ENCODE measurements at regions not wholly inside any gene's neighbourhood (a gene's known extent, or its start where the extent isn't known, plus 50 kb on each side); places are given as distances from the start of the nearest gene placed in this dataset.

GRCh38 chr4:127103681-127104115, 529.1 kb upstream of the INTU start:
- DNase-seq = no peak
- Histone ChIP-seq H3K27ac (no peak overlapping the region), H3K4me3 (no peak overlapping the region), H3K9me3 (no peaks in the 10 kb centered on the region), H3K36me3 (no peaks in the 10 kb centered on the region), H3K4me1 (ENCODE audit: insufficient read depth) (no peaks in the 10 kb centered on the region), H3K27me3 (no peaks in the 10 kb centered on the region)
- intact Hi-C loops (cut with DNase I) = no loop called here
- TF ChIP-seq POLR2A (IDR thresholded peaks at IDR 0.05) (no peak), EP300 (IDR thresholded peaks at IDR 0.05) (no peak)
- TF ChIP-seq, protein P1, sequence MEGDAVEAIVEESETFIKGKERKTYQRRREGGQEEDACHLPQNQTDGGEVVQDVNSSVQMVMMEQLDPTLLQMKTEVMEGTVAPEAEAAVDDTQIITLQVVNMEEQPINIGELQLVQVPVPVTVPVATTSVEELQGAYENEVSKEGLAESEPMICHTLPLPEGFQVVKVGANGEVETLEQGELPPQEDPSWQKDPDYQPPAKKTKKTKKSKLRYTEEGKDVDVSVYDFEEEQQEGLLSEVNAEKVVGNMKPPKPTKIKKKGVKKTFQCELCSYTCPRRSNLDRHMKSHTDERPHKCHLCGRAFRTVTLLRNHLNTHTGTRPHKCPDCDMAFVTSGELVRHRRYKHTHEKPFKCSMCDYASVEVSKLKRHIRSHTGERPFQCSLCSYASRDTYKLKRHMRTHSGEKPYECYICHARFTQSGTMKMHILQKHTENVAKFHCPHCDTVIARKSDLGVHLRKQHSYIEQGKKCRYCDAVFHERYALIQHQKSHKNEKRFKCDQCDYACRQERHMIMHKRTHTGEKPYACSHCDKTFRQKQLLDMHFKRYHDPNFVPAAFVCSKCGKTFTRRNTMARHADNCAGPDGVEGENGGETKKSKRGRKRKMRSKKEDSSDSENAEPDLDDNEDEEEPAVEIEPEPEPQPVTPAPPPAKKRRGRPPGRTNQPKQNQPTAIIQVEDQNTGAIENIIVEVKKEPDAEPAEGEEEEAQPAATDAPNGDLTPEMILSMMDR (IDR thresholded peaks at IDR 0.05) = no peak
- WGBS, 3 donors = 29 to 47% (median 35%) methylated on average over 3 of the region's 3 CpGs

DNA sequence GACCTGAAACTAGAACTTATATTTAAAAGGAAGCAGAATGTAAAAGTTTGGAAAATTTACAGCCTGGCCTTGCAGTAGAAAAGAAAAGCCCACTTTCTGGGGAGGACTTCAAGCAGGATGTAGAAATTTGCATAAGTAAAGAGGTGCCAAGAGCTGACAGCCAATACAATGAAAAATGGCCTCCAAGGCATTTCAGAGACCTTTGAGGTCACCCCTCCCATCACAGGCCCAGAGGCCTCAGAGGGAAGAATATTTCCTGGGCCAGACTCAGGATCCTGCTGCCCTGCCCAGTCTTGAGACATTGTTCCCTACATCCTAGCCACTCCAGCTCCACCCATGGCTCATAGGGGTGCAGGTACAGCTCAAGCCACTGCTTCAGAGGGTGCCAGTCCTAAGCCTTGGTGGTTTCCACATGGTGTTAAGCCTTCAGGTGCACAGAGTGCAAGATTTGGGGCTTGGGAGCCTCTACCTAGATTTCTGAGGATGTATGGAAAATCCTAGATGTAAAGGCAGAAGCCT, 518.9 kb upstream of the INTU start:
- Histone ChIP-seq H3K4me1 (ENCODE audit: insufficient read depth) (no peaks in the 10 kb centered on the region), H3K27ac (no peak overlapping the region), H3K4me3 (no peak overlapping the region), H3K9me3 (no peaks in the 10 kb centered on the region), H3K27me3 (no peaks in the 10 kb centered on the region), H3K36me3 (no peaks in the 10 kb centered on the region)
- TF ChIP-seq, protein P1 (IDR thresholded peaks at IDR 0.05) = no peak
- TF ChIP-seq EP300 (IDR thresholded peaks at IDR 0.05) = no peak
- DNase-seq = no peak
- intact Hi-C loops (cut with DNase I) = no loop called here

DNA sequence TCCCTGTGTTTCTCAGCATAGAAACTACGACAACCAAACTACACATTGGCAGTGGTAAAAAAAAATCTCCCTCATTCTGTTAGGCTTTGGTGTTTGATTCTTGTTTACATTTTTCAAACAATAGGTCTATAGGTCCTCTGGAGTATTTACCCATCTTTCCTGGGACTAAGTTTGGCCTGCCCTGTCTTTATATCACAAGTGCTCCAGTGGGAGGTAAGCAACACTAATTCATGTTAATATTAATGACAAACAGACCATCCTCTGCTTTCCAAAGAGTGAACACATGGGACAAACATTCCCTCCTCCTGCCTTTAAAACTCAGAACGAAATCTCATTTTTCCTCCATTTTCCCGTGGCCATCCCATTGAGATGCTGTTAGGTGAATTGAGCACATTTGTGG, 514.1 kb upstream of the INTU start:
- intact Hi-C loops (cut with DNase I) = no loop called here
- Histone ChIP-seq H3K4me3 (no peak overlapping the region), H3K36me3 (no peaks in the 10 kb centered on the region), H3K27me3 (no peaks in the 10 kb centered on the region), H3K9me3 (no peaks in the 10 kb centered on the region), H3K4me1 (ENCODE audit: insufficient read depth) (no peaks in the 10 kb centered on the region), H3K27ac (no peak overlapping the region)
- 62 to 80% (median 74%) methylated on average over 3 of the region's 3 CpGs for whole genome bisulfite sequencing, 3 donors
- no peak for DNase-seq
- TF ChIP-seq POLR2A (IDR thresholded peaks at IDR 0.05) (no peak), EP300 (IDR thresholded peaks at IDR 0.05) (no peak)
- TF ChIP-seq, protein P1 (IDR thresholded peaks at IDR 0.05) = no peak

DNA sequence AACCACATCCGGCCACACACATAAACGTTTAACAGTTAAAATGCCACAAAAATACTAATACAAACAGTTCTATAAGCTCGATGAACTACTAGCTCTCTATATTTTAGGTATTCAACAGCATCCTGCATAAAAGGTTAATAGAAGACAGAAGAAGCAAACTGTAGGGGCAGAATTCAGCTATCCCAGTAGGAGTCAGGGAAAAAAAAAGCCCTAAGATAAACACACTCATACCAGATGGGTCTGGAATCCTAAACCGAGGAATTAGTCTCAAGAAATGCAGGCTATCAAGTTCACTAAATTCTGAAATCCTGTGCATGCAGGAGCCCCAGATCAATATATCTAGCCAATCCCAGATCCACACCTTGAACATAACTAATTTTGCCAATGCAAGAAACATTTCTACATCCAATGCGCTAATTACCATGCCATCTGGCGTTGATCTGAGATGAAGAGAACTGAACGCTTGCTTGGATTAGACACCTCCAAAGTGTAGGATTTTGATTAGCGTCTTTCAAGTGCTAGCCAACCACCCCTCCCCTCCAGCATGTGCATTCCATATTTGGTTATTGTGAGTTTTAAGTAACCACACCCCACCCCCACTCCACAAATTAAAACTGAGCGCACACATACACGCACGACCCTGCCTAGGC, 512.2 kb upstream of the INTU start:
- Histone ChIP-seq H3K36me3 (no peaks in the 10 kb centered on the region), H3K27me3 (no peaks in the 10 kb centered on the region)
- WGBS, 3 donors = 84 to 87% (median 86%) methylated on average over 11 of the region's 11 CpGs

More for the DNA sequence above, 512.2 kb upstream of the INTU start:
- Histone ChIP-seq H3K4me1 (ENCODE audit: insufficient read depth) (no peaks in the 10 kb centered on the region), H3K9me3 (no peaks in the 10 kb centered on the region), H3K4me3 (no peak overlapping the region), H3K27ac (no peak overlapping the region)
- no peak for DNase-seq
- intact Hi-C loops (cut with DNase I) = no loop called here
- TF ChIP-seq EP300 (IDR thresholded peaks at IDR 0.05) = no peak
- TF ChIP-seq POLR2A (IDR thresholded peaks at IDR 0.05) = no peak
- TF ChIP-seq, protein P1 (IDR thresholded peaks at IDR 0.05) = no peak
